ENCODE measurements at regions not wholly inside any gene's neighbourhood (a gene's known extent, or its start where the extent isn't known, plus 50 kb on each side); places are given as distances from the start of the nearest gene placed in this dataset.

DNA sequence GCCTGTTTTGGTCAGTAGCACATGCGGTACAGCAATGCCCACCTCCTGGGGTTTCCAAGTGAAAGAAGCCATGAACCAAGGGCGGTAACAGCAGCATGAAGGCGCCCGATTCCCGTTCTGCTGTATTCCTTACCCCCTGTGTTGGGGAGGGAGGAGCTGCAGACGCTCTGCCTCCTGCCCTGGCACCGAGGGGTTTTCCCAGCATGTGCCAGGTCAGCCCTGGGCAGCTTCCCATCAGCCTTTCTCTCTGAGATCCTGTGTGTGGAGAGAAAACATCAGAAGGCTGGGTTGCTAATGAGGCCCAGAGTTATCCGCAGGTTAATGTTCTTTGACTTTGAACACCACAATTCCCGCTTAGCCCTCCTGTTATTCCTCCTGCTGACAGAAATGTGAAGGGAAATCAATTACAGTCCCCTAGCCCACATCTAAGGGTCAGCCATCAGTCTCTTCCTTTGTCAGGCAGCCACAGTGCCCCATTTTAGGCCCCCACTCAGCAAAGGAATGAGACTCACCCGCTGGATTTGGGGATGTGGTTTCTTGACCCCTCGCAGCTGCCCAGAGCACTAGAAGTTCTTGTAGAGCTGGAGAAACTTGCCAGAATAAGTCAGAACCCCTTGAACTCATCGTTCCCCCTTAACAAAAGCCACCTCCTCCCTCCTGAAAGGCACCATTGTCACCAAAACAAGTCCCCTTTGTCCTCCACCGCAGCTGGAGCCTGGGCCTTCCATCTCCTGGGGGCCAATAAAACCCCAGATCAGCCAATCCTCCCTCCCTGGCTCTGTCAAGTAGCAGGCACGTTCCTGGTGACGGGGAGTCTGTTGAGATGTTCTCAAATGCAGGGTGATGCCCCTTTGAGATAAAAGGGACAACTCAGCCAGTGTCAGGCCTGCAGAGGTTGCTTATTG lies 168.5 kb downstream of the KATNIP start:
- Mint-ChIP-seq H3K27me3 (ENCODE audit: low read depth in 3 of 3) (no peaks in the 10 kb centered on the region), H3K4me1 (no peaks in the 10 kb centered on the region), H3K27ac (peak overlapping the region in 3 of 7 donors; percentile 32 to 53 (median 35)), H3K36me3 (peaks cover 29 to 34% of the 10 kb centered on the region in 2 donors), H3K9me3 (no peaks in the 10 kb centered on the region), H3K4me3 (no peak overlapping the region)
- Histone ChIP-seq H3K9me3 (replicated peaks in 1 of 2; ENCODE audit: control insufficient read depth in 1 of 2, insufficient read depth in 1 of 2, low read length in 2 of 2) (no peaks in the 10 kb centered on the region), H2AFZ (ENCODE audit: insufficient read depth, low read depth, low read length, poor library complexity, severe bottlenecking) (no peak overlapping the region), H3K4me2 (replicated peaks; ENCODE audit: extremely low read depth, low read length, poor library complexity, severe bottlenecking) (no peak overlapping the region), H3K4me3 (replicated peaks in 1 of 3; ENCODE audit: low read depth in 2 of 3, low read length in 3 of 3) (no peak overlapping the region), H3K27ac (ENCODE audit: low read depth in 1 of 2, low read length in 2 of 2) (no peak overlapping the region), H3K36me3 (replicated peaks in 1 of 2; ENCODE audit: control insufficient read depth in 1 of 2, insufficient read depth in 2 of 2, low read length in 2 of 2) (peaks cover 8 to 34% of the 10 kb centered on the region in 2 donors), H3K79me2 (ENCODE audit: insufficient read depth, low read length) (no peaks in the 10 kb centered on the region), H4K20me1 (ENCODE audit: insufficient read depth, low read length) (no peaks in the 10 kb centered on the region), H3K9ac (ENCODE audit: insufficient read depth, low read length, poor library complexity, severe bottlenecking) (no peak overlapping the region), H3K4me1 (ENCODE audit: control insufficient read depth in 1 of 2, insufficient read depth in 2 of 2, low read length in 2 of 2) (no peaks in the 10 kb centered on the region), H3K27me3 (ENCODE audit: control insufficient read depth in 2 of 2, insufficient read depth in 2 of 2, low read length in 2 of 2) (no peaks in the 10 kb centered on the region)
- intact Hi-C loops (cut with micrococcal nuclease) = no loop called here
- DNase-seq = no peak
- 97% methylated on average over 10 of the region's 15 CpGs for WGBS (ENCODE audit: insufficient coverage)
- TF ChIP-seq, protein P1, sequence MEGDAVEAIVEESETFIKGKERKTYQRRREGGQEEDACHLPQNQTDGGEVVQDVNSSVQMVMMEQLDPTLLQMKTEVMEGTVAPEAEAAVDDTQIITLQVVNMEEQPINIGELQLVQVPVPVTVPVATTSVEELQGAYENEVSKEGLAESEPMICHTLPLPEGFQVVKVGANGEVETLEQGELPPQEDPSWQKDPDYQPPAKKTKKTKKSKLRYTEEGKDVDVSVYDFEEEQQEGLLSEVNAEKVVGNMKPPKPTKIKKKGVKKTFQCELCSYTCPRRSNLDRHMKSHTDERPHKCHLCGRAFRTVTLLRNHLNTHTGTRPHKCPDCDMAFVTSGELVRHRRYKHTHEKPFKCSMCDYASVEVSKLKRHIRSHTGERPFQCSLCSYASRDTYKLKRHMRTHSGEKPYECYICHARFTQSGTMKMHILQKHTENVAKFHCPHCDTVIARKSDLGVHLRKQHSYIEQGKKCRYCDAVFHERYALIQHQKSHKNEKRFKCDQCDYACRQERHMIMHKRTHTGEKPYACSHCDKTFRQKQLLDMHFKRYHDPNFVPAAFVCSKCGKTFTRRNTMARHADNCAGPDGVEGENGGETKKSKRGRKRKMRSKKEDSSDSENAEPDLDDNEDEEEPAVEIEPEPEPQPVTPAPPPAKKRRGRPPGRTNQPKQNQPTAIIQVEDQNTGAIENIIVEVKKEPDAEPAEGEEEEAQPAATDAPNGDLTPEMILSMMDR (IDR thresholded peaks at IDR 0.05) = no peak

DNA sequence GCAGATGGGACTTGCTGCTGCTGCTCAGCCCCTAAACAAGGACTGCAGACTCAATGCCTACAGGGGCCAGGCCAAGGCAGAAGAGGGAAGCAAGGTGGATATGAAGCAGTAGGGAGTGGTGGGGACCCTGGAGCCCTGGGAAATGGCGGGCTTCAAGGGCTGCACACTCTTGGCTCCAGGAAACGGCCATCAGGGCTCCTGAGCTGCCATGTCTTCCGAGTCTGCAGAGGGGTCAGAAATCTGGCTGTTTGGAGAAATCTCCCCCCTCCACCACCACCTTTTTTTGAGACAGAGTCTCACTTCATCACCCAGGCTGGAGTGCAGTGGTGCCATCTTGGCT lies 169.1 kb downstream of the KATNIP start:
- TF ChIP-seq, protein P1 (IDR thresholded peaks at IDR 0.05) = no peak
- H3K4me1 ChIP-seq (ENCODE audit: control insufficient read depth in 1 of 2, insufficient read depth in 2 of 2, low read length in 2 of 2) = no peaks in the 10 kb centered on the region
- peak overlapping the region in 1 of 7 donors; percentile 36 for H3K27ac Mint-ChIP-seq
- H3K36me3 ChIP-seq (replicated peaks in 1 of 2; ENCODE audit: control insufficient read depth in 1 of 2, insufficient read depth in 2 of 2, low read length in 2 of 2) = peaks cover 8 to 40% of the 10 kb centered on the region in 2 donors
- no peak overlapping the region for H3K4me2 ChIP-seq (replicated peaks; ENCODE audit: extremely low read depth, low read length, poor library complexity, severe bottlenecking)
- no peaks in the 10 kb centered on the region for H3K27me3 ChIP-seq (ENCODE audit: control insufficient read depth in 2 of 2, insufficient read depth in 2 of 2, low read length in 2 of 2)
- H3K79me2 ChIP-seq (ENCODE audit: insufficient read depth, low read length) = no peaks in the 10 kb centered on the region
- H3K27ac ChIP-seq (ENCODE audit: low read depth in 1 of 2, low read length in 2 of 2) = no peak overlapping the region
- 94% methylated on average over 3 of the region's 3 CpGs for WGBS (ENCODE audit: insufficient coverage)
- intact Hi-C loops (cut with micrococcal nuclease) = no loop called here
- no peaks in the 10 kb centered on the region for H3K9me3 Mint-ChIP-seq
- no peak overlapping the region for H2AFZ ChIP-seq (ENCODE audit: insufficient read depth, low read depth, low read length, poor library complexity, severe bottlenecking)
- H3K27me3 Mint-ChIP-seq (ENCODE audit: low read depth in 3 of 3) = no peaks in the 10 kb centered on the region
- DNase-seq = no peak
- H3K36me3 Mint-ChIP-seq = peaks cover 29 to 31% of the 10 kb centered on the region in 2 donors
- H3K4me1 Mint-ChIP-seq = no peaks in the 10 kb centered on the region
- no peaks in the 10 kb centered on the region for H3K9me3 ChIP-seq (replicated peaks in 1 of 2; ENCODE audit: control insufficient read depth in 1 of 2, insufficient read depth in 1 of 2, low read length in 2 of 2)
- H4K20me1 ChIP-seq (ENCODE audit: insufficient read depth, low read length) = no peaks in the 10 kb centered on the region
- no peak overlapping the region for H3K4me3 Mint-ChIP-seq
- no peak overlapping the region for H3K9ac ChIP-seq (ENCODE audit: insufficient read depth, low read length, poor library complexity, severe bottlenecking)
- no peak overlapping the region for H3K4me3 ChIP-seq (replicated peaks in 1 of 3; ENCODE audit: low read depth in 2 of 3, low read length in 3 of 3)

All from CD14-positive monocyte (primary cell).